Liver (tissue), 8 donors: ENCODE measurements at regions not wholly inside any gene's neighbourhood (a gene's known extent, or its start where the extent isn't known, plus 50 kb on each side); places are given as distances from the start of the nearest gene placed in this dataset.

Source experiments
- DNase-seq: peaks from one replicate; pipeline ENCODE4 v3.0.0-alpha.2; 2017; ENCODE audit warnings: low spot score
- H3K27ac ChIP-seq, 2 donors: one replicate each; pipeline ENCODE4 v1.7.0; 2013; ENCODE audit warnings: inconsistent platforms in 2 of 2, low read length in 2 of 2, control low read depth in 1 of 2, low read depth in 1 of 2, mild to moderate bottlenecking in 1 of 2
- H3K27me3 ChIP-seq, 4 donors: one replicate each; pipeline versions ENCODE4 v1.6.1 to v1.7.0; 2013; ENCODE audit warnings: low read length in 3 of 4, inconsistent platforms in 1 of 4, mild to moderate bottlenecking in 1 of 4, moderate library complexity in 1 of 4; ENCODE audit not compliant: control insufficient read depth in 4 of 4, insufficient read depth in 4 of 4
- H3K36me3 ChIP-seq, 4 donors: one replicate each; pipeline versions ENCODE4 v1.6.1 to v1.7.0; 2013; ENCODE audit warnings: low read length in 3 of 4, mild to moderate bottlenecking in 3 of 4, low read depth in 1 of 4, moderate library complexity in 1 of 4; ENCODE audit not compliant: control insufficient read depth in 4 of 4, insufficient read depth in 3 of 4
- H3K4me1 ChIP-seq, 4 donors: one replicate each; pipeline versions ENCODE4 v1.6.1 to v1.7.0; 2013; ENCODE audit warnings: low read length in 3 of 4, mild to moderate bottlenecking in 3 of 4, moderate library complexity in 1 of 4; ENCODE audit not compliant: control insufficient read depth in 4 of 4, insufficient read depth in 4 of 4
- H3K4me3 ChIP-seq, 3 donors: one replicate each; pipeline versions ENCODE4 v1.6.1 to v1.7.0; 2013; ENCODE audit warnings: low read length in 3 of 3, control low read depth in 1 of 3, low read depth in 1 of 3, mild to moderate bottlenecking in 1 of 3
- H3K9ac ChIP-seq, 2 donors: one replicate each; pipeline ENCODE4 v1.7.0; 2013; ENCODE audit warnings: low read length in 2 of 2, mild to moderate bottlenecking in 2 of 2, moderate library complexity in 2 of 2, control low read depth in 1 of 2, low read depth in 1 of 2
- H3K9me3 ChIP-seq, 4 donors: one replicate each; pipeline versions ENCODE4 v1.6.1 to v1.7.0; 2013; ENCODE audit warnings: low read length in 3 of 4; ENCODE audit not compliant: control insufficient read depth in 4 of 4
- CTCF ChIP-seq: fragments of 150-350 bp; IDR thresholded peaks from 2 replicates; pipeline ENCODE4 v1.5.1; 2017; ENCODE audit warnings: improper control_type of control experiment, low read depth, low read length; ENCODE audit not compliant: missing input control
- EGR1 ChIP-seq, 2 donors: IDR thresholded peaks; 2 replicates each; pipeline ENCODE4 v1.6.1; 2016 to 2018; ENCODE audit warnings: antibody characterized with exemption in 2 of 2, low read depth in 2 of 2
- FOXA1 ChIP-seq: IDR thresholded peaks from 2 replicates; pipeline ENCODE4 v1.6.1; 2016; ENCODE audit warnings: antibody characterized with exemption
- FOXA2 ChIP-seq: IDR thresholded peaks from 2 replicates; pipeline ENCODE4 v1.6.1; 2016; ENCODE audit warnings: antibody characterized with exemption
- HNF4A ChIP-seq, 2 donors: conservative IDR thresholded peaks; 2 replicates each; pipeline ENCODE4 v1.6.1; 2016; ENCODE audit warnings: antibody characterized with exemption in 2 of 2, mild to moderate bottlenecking in 2 of 2
- HNF4G ChIP-seq: IDR thresholded peaks from 2 replicates; pipeline ENCODE4 v1.6.1; 2016; ENCODE audit warnings: antibody characterized with exemption
- REST ChIP-seq: IDR thresholded peaks from 2 replicates; pipeline ENCODE4 v1.6.1; 2016; ENCODE audit warnings: antibody characterized with exemption, mild to moderate bottlenecking
- RXRA ChIP-seq, 2 donors: IDR thresholded peaks; 2 replicates each; pipeline ENCODE4 v1.6.1; 2017 to 2018; ENCODE audit warnings: antibody characterized with exemption in 2 of 2, mild to moderate bottlenecking in 1 of 2
- TAF1 ChIP-seq: conservative IDR thresholded peaks from 2 replicates; pipeline ENCODE4 v1.6.1; 2016; ENCODE audit warnings: antibody characterized with exemption, mild to moderate bottlenecking
- YY1 ChIP-seq: IDR thresholded peaks from 2 replicates; pipeline ENCODE4 v1.6.1; 2016; ENCODE audit warnings: antibody characterized with exemption, mild to moderate bottlenecking
- ZBTB33 ChIP-seq: IDR thresholded peaks from 2 replicates; pipeline ENCODE4 v1.6.1; 2016; ENCODE audit warnings: antibody characterized with exemption
- WGBS: extraction: QIAGEN DNeasy Blood & Tissue Kit; methylation state at CpG from one replicate; pipeline ENCODE4 v1.1.7; 2013; 5-methylcytosine and 5-hydroxymethylcytosine counted together
- donor health status: healthy.
- donor health status: healthy.
- donor health status: healthy.
- donor health status: healthy.
- donor health status: healthy.

- no peak for DNase-seq
- Histone ChIP-seq H3K36me3 (no peaks in the 10 kb centered on the region), H3K4me3 (no peak overlapping the region), H3K4me1 (no peaks in the 10 kb centered on the region), H3K27ac (no peak overlapping the region), H3K9ac (no peak overlapping the region), H3K27me3 (peaks cover 0 to 7% (median under 1%) of the 10 kb centered on the region in 4 donors), H3K9me3 (no peaks in the 10 kb centered on the region)
- WGBS: 40% methylated on average over 12 of the region's 12 CpGs
- TF ChIP-seq FOXA2 (no peak), ZBTB33 (no peak), RXRA (IDR thresholded peaks at IDR 0.05) (peak in 1 of 2 donors; percentile 16), HNF4A (conservative IDR thresholded peaks at IDR 0.05) (peak in 1 of 2 donors; percentile 19)
Measured at GRCh38 chr17:79298799-79299198, 224.2 kb downstream of the ENGASE start.

GRCh38 chr17:79296243-79296642, 221.6 kb downstream of the ENGASE start:
- H3K27me3 ChIP-seq: peaks cover 0 to 6% (median under 1%) of the 10 kb centered on the region in 4 donors
- no peak for TF ChIP-seq YY1
- TF ChIP-seq TAF1: no peak
- TF ChIP-seq RXRA (IDR thresholded peaks at IDR 0.05): no peak
- TF ChIP-seq FOXA1: no peak
- TF ChIP-seq ZBTB33: no peak
- no peak for TF ChIP-seq HNF4G

GRCh38 chr17:79295307-79295706, 220.7 kb downstream of the ENGASE start:
- WGBS: 63% methylated on average over 6 of the region's 6 CpGs
- H3K27me3 ChIP-seq: peaks cover 0 to 3% (median under 1%) of the 10 kb centered on the region in 4 donors

More at GRCh38 chr17:79296243-79296642, 221.6 kb downstream of the ENGASE start:
- no peaks in the 10 kb centered on the region for H3K4me1 ChIP-seq
- H3K9ac ChIP-seq: no peak overlapping the region
- no peaks in the 10 kb centered on the region for H3K9me3 ChIP-seq
- DNase-seq: no peak
- 76% methylated on average over 7 of the region's 7 CpGs for WGBS
- no peak overlapping the region for H3K27ac ChIP-seq
- H3K4me3 ChIP-seq: no peak overlapping the region
- H3K36me3 ChIP-seq: no peaks in the 10 kb centered on the region

GRCh38 chr17:79294459-79295071, 219.9 kb downstream of the ENGASE start:
- H3K36me3 ChIP-seq: no peaks in the 10 kb centered on the region
- 25% methylated on average over 26 of the region's 26 CpGs for WGBS
- no peak overlapping the region for H3K9ac ChIP-seq
- peak; percentile 100 for TF ChIP-seq REST
- TF ChIP-seq HNF4A (conservative IDR thresholded peaks at IDR 0.05): peak in 1 of 2 donors; percentile 54
- TF ChIP-seq RXRA (IDR thresholded peaks at IDR 0.05): no peak
- TF ChIP-seq YY1: no peak
- no peak for TF ChIP-seq CTCF
- no peaks in the 10 kb centered on the region for H3K4me1 ChIP-seq
- H3K4me3 ChIP-seq: no peak overlapping the region
- no peak overlapping the region for H3K27ac ChIP-seq
- H3K27me3 ChIP-seq: peaks cover 0 to 3% (median under 1%) of the 10 kb centered on the region in 4 donors
- no peaks in the 10 kb centered on the region for H3K9me3 ChIP-seq
- DNase-seq: peak; percentile 75

More at GRCh38 chr17:79295307-79295706, 220.7 kb downstream of the ENGASE start:
- Histone ChIP-seq H3K36me3 (no peaks in the 10 kb centered on the region), H3K4me3 (no peak overlapping the region), H3K9me3 (no peaks in the 10 kb centered on the region), H3K4me1 (no peaks in the 10 kb centered on the region), H3K27ac (no peak overlapping the region), H3K9ac (no peak overlapping the region)
- no peak for DNase-seq
- TF ChIP-seq TAF1 (no peak), EGR1 (IDR thresholded peaks at IDR 0.05; ENCODE audit: low read depth in 2 of 2) (no peak), FOXA2 (no peak)
